Non-pigmented ciliary epithelial cell (primary cell): ENCODE measurements at regions not wholly inside any gene's neighbourhood (a gene's known extent, or its start where the extent isn't known, plus 50 kb on each side); places are given as distances from the start of the nearest gene placed in this dataset.

ENCODE experiments used
- DNase-seq: peaks from one replicate; pipeline ENCODE4 v3.0.0-alpha.2; 2010; ENCODE audit warnings: low read depth

- no peak for DNase-seq
Measured at GRCh38 chr4:13047591-13047990, 436.5 kb downstream of the RAB28 start.

- no peak for DNase-seq
Measured at GRCh38 chr4:13036841-13037240, 447.3 kb downstream of the RAB28 start.

GRCh38 chr4:13032936-13033335 lies 451.2 kb downstream of the RAB28 start:
- DNase-seq: no peak

GRCh38 chr4:13024147-13025105 lies 459.7 kb downstream of the RAB28 start:
- DNase-seq: no peak

- DNase-seq: no peak
Measured at GRCh38 chr4:13007802-13008470, 476.2 kb downstream of the RAB28 start.

GRCh38 chr4:12993923-12994322 lies 490.2 kb downstream of the RAB28 start:
- DNase-seq: no peak

- no peak for DNase-seq
Measured at GRCh38 chr4:12987284-12987683, 496.9 kb downstream of the RAB28 start.

GRCh38 chr4:12979797-12980196 lies 504.3 kb downstream of the RAB28 start:
- no peak for DNase-seq

- no peak for DNase-seq
Measured at GRCh38 chr4:12978310-12978709, 505.8 kb downstream of the RAB28 start.

- DNase-seq: no peak
Measured at GRCh38 chr4:12975511-12975910, 508.6 kb downstream of the RAB28 start.

GRCh38 chr4:12973522-12973921 lies 510.6 kb downstream of the RAB28 start:
- no peak for DNase-seq

- no peak for DNase-seq
Measured at GRCh38 chr4:12968345-12968744, 515.8 kb downstream of the RAB28 start.

- no peak for DNase-seq
Measured at GRCh38 chr4:12966726-12967125, 517.4 kb downstream of the RAB28 start.

GRCh38 chr4:12965334-12965733 lies 518.8 kb downstream of the RAB28 start:
- DNase-seq: no peak

- DNase-seq: no peak
Measured at GRCh38 chr4:12963912-12964311, 520.2 kb downstream of the RAB28 start.

- no peak for DNase-seq
Measured at GRCh38 chr4:12963291-12963690, 520.8 kb downstream of the RAB28 start.

- DNase-seq: no peak
Measured at GRCh38 chr4:12961713-12962112, 522.4 kb downstream of the RAB28 start.

GRCh38 chr4:12958436-12958835 lies 525.7 kb downstream of the RAB28 start:
- DNase-seq: no peak

- no peak for DNase-seq
Measured at GRCh38 chr4:12957108-12957507, 527.0 kb downstream of the RAB28 start.

- DNase-seq: no peak
Measured at GRCh38 chr4:12956026-12956425, 528.1 kb downstream of the RAB28 start.

- no peak for DNase-seq
Measured at GRCh38 chr4:12949719-12950490, 534.2 kb downstream of the RAB28 start.

- DNase-seq: no peak
Measured at GRCh38 chr4:12943069-12943468, 541.1 kb downstream of the RAB28 start.
